ENCODE measurements at regions not wholly inside any gene's neighbourhood (a gene's known extent, or its start where the extent isn't known, plus 50 kb on each side); places are given as distances from the start of the nearest gene placed in this dataset.

GRCh38 chr12:13390918-13391317, 194.4 kb downstream of the EMP1 start:
- TF ChIP-seq CTCF (IDR thresholded peaks at IDR 0.05; ENCODE audit: poor library complexity) = no peak
- no peak for TF ChIP-seq EZH2 (IDR thresholded peaks at IDR 0.05; ENCODE audit: borderline replicate concordance)
- no peak for TF ChIP-seq EZH2phosphoT487 (IDR thresholded peaks at IDR 0.05; ENCODE audit: low read depth, severe bottlenecking, unreplicated experiment)
